ENCODE measurements at regions not wholly inside any gene's neighbourhood (a gene's known extent, or its start where the extent isn't known, plus 50 kb on each side); places are given as distances from the start of the nearest gene placed in this dataset.

GRCh38 chr5:36519881-36520280 is 86.5 kb upstream of the SLC1A3 start:
- TF ChIP-seq EZH2phosphoT487 (IDR thresholded peaks at IDR 0.05; ENCODE audit: insufficient read depth, low read depth) (no peak), EZH2 (IDR thresholded peaks at IDR 0.05; ENCODE audit: insufficient read depth, poor library complexity, severe bottlenecking) (no peak)
